ENCODE measurements at regions not wholly inside any gene's neighbourhood (a gene's known extent, or its start where the extent isn't known, plus 50 kb on each side); places are given as distances from the start of the nearest gene placed in this dataset.

DNA sequence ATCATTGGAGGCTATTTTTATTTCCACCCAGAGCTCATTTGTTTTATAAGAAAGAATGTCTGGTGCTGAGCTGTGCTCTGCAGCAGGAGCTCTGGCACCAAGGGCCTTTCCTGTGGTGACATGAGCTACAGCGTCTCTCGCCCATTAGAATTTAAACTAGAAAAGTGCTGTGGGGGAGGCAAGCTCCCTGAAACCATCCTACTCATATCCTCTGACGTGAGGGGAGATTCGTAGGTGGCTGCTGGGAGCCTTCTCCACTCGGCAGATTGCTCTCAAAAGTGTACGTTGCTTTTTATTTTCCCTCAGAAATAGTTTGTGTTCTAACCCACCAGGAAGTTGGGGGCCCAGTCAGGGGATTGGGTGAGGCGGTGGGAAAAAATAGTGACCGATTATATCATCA, 76.3 kb upstream of the ARHGEF3 start:
- TF ChIP-seq, protein P1, sequence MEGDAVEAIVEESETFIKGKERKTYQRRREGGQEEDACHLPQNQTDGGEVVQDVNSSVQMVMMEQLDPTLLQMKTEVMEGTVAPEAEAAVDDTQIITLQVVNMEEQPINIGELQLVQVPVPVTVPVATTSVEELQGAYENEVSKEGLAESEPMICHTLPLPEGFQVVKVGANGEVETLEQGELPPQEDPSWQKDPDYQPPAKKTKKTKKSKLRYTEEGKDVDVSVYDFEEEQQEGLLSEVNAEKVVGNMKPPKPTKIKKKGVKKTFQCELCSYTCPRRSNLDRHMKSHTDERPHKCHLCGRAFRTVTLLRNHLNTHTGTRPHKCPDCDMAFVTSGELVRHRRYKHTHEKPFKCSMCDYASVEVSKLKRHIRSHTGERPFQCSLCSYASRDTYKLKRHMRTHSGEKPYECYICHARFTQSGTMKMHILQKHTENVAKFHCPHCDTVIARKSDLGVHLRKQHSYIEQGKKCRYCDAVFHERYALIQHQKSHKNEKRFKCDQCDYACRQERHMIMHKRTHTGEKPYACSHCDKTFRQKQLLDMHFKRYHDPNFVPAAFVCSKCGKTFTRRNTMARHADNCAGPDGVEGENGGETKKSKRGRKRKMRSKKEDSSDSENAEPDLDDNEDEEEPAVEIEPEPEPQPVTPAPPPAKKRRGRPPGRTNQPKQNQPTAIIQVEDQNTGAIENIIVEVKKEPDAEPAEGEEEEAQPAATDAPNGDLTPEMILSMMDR (IDR thresholded peaks at IDR 0.05), result no peak
- TF ChIP-seq SIN3A (IDR thresholded peaks at IDR 0.05; ENCODE audit: borderline replicate concordance, insufficient read depth, low read depth, low read length) (no peak), POLR2AphosphoS5 (IDR thresholded peaks at IDR 0.05; ENCODE audit: low read depth, low read length) (no peak), TCF7L2 (IDR thresholded peaks at IDR 0.05; ENCODE audit: low read depth, low read length) (no peak)
- TF ChIP-seq, protein P2, sequence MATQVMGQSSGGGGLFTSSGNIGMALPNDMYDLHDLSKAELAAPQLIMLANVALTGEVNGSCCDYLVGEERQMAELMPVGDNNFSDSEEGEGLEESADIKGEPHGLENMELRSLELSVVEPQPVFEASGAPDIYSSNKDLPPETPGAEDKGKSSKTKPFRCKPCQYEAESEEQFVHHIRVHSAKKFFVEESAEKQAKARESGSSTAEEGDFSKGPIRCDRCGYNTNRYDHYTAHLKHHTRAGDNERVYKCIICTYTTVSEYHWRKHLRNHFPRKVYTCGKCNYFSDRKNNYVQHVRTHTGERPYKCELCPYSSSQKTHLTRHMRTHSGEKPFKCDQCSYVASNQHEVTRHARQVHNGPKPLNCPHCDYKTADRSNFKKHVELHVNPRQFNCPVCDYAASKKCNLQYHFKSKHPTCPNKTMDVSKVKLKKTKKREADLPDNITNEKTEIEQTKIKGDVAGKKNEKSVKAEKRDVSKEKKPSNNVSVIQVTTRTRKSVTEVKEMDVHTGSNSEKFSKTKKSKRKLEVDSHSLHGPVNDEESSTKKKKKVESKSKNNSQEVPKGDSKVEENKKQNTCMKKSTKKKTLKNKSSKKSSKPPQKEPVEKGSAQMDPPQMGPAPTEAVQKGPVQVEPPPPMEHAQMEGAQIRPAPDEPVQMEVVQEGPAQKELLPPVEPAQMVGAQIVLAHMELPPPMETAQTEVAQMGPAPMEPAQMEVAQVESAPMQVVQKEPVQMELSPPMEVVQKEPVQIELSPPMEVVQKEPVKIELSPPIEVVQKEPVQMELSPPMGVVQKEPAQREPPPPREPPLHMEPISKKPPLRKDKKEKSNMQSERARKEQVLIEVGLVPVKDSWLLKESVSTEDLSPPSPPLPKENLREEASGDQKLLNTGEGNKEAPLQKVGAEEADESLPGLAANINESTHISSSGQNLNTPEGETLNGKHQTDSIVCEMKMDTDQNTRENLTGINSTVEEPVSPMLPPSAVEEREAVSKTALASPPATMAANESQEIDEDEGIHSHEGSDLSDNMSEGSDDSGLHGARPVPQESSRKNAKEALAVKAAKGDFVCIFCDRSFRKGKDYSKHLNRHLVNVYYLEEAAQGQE (IDR thresholded peaks at IDR 0.05; ENCODE audit: insufficient read depth in 1 of 2, low read depth in 2 of 2, low read length in 1 of 2), result no peak
